Progenitor cell of endocrine pancreas (in vitro differentiated cells): ENCODE measurements at regions not wholly inside any gene's neighbourhood (a gene's known extent, or its start where the extent isn't known, plus 50 kb on each side); places are given as distances from the start of the nearest gene placed in this dataset.
A peak's percentile ranks its signal among the peaks of the same experiment; 100 is the strongest.
"Not testable (repeated sequence)": the region's sequence is repeated elsewhere in the genome, so short reads cannot be mapped to it uniquely, and the experiment has no call there.

Experiments used
- DNase-seq: peaks from one replicate; pipeline ENCODE4 v3.0.0; 2021; ENCODE audit warnings: low spot score; ENCODE audit not compliant: unreplicated experiment
- H3K27ac Mint-ChIP-seq: 2 replicates; pipeline ENCODE4 v1.8.0; 2021; ENCODE audit warnings: mild to moderate bottlenecking, moderate library complexity, mixed read lengths
- H3K27me3 Mint-ChIP-seq: 2 replicates; pipeline ENCODE4 v1.8.0; 2021; ENCODE audit warnings: mixed read lengths
- H3K36me3 Mint-ChIP-seq: 2 replicates; pipeline ENCODE4 v1.8.0; 2022; ENCODE audit warnings: mixed read lengths; ENCODE audit not compliant: insufficient read depth
- H3K4me1 Mint-ChIP-seq: 2 replicates; pipeline ENCODE4 v1.8.0; 2021; ENCODE audit warnings: low read depth, mixed read lengths
- H3K4me3 Mint-ChIP-seq: 2 replicates; pipeline ENCODE4 v1.8.0; 2021; ENCODE audit warnings: low read depth, mild to moderate bottlenecking, moderate library complexity, mixed read lengths
- H3K9me3 Mint-ChIP-seq: 2 replicates; pipeline ENCODE4 v1.8.0; 2021; ENCODE audit warnings: low read depth, mixed read lengths
- CTCF ChIP-seq: fragments of 200-600 bp; sonication (generic); IDR thresholded peaks from one replicate; pipeline ENCODE4 v1.5.0; 2021; ENCODE audit warnings: antibody characterized with exemption, mild to moderate bottlenecking; ENCODE audit not compliant: unreplicated experiment

GRCh38 chr2:195106681-195107380, 550.2 kb upstream of the SLC39A10 start:
- Mint-ChIP-seq H3K36me3 (no peaks in the 10 kb centered on the region), H3K9me3 (peaks cover 4% of the 10 kb centered on the region), H3K27me3 (no peaks in the 10 kb centered on the region), H3K4me1 (no peaks in the 10 kb centered on the region), H3K27ac (no peak overlapping the region), H3K4me3 (no peak overlapping the region)
- no peak for TF ChIP-seq CTCF
- DNase-seq, result no peak

- Mint-ChIP-seq H3K4me3 (no peak overlapping the region), H3K27ac (no peak overlapping the region), H3K9me3 (peaks cover 4% of the 10 kb centered on the region), H3K4me1 (no peaks in the 10 kb centered on the region), H3K36me3 (no peaks in the 10 kb centered on the region), H3K27me3 (no peaks in the 10 kb centered on the region)
- DNase-seq, result no peak
- no peak for TF ChIP-seq CTCF
These were observed 551.4 kb upstream of the SLC39A10 start for GRCh38 chr2:195105581-195105980.

- H3K4me3 Mint-ChIP-seq, result no peak overlapping the region
- no peaks in the 10 kb centered on the region for H3K9me3 Mint-ChIP-seq
These were observed 562.7 kb upstream of the SLC39A10 start for GRCh38 chr2:195094330-195094729.

GRCh38 chr2:195092341-195092740, 564.7 kb upstream of the SLC39A10 start:
- no peaks in the 10 kb centered on the region for H3K27me3 Mint-ChIP-seq
- H3K36me3 Mint-ChIP-seq, result no peaks in the 10 kb centered on the region
- no peaks in the 10 kb centered on the region for H3K4me1 Mint-ChIP-seq
- TF ChIP-seq CTCF, result no peak
- DNase-seq, result no peak
- H3K27ac Mint-ChIP-seq, result no peak overlapping the region
- no peak overlapping the region for H3K4me3 Mint-ChIP-seq
- no peaks in the 10 kb centered on the region for H3K9me3 Mint-ChIP-seq

More at GRCh38 chr2:195094330-195094729, 562.7 kb upstream of the SLC39A10 start:
- H3K27ac Mint-ChIP-seq, result no peak overlapping the region
- no peak for DNase-seq
- no peaks in the 10 kb centered on the region for H3K4me1 Mint-ChIP-seq
- no peaks in the 10 kb centered on the region for H3K27me3 Mint-ChIP-seq
- no peaks in the 10 kb centered on the region for H3K36me3 Mint-ChIP-seq
- no peak for TF ChIP-seq CTCF

- not testable (repeated sequence) for H3K4me1 Mint-ChIP-seq, DNase-seq, H3K36me3 Mint-ChIP-seq, H3K27ac Mint-ChIP-seq, H3K27me3 Mint-ChIP-seq
- Mint-ChIP-seq H3K4me3 (peak overlapping the region; percentile 75), H3K9me3 (peaks cover 13% of the 10 kb centered on the region)
These were observed 584.2 kb upstream of the SLC39A10 start for GRCh38 chr2:195072806-195073205.

GRCh38 chr2:195057001-195057400, 600.0 kb upstream of the SLC39A10 start:
- Mint-ChIP-seq H3K9me3 (no peaks in the 10 kb centered on the region), H3K4me3 (no peak overlapping the region), H3K4me1 (no peaks in the 10 kb centered on the region), H3K36me3 (no peaks in the 10 kb centered on the region), H3K27ac (no peak overlapping the region), H3K27me3 (no peaks in the 10 kb centered on the region)
- TF ChIP-seq CTCF, result no peak
- DNase-seq, result no peak
